ENCODE measurements at regions not wholly inside any gene's neighbourhood (a gene's known extent, or its start where the extent isn't known, plus 50 kb on each side); places are given as distances from the start of the nearest gene placed in this dataset.

GRCh38 chr14:82724316-82724715, 1190.7 kb upstream of the SEL1L start:
- no peak overlapping the region for H3K27ac ChIP-seq (ENCODE audit: low read length)
- H3K4me3 ChIP-seq (ENCODE audit: control insufficient read depth in 1 of 2, extremely low read depth in 1 of 2, low read length in 1 of 2) = no peak overlapping the region
- H3K4me3 Mint-ChIP-seq = no peak overlapping the region
- H3K9me3 ChIP-seq = no peaks in the 10 kb centered on the region
- ChIA-PET CTCF (no interaction called here), POLR2A (no interaction called here)
- no peaks in the 10 kb centered on the region for H3K27me3 Mint-ChIP-seq
- no peaks in the 10 kb centered on the region for H3K27me3 ChIP-seq (replicated peaks in 1 of 2; ENCODE audit: control insufficient read depth in 2 of 2, extremely low read depth in 1 of 2, insufficient read depth in 2 of 2, low read length in 1 of 2)
- H3K4me1 ChIP-seq (ENCODE audit: control insufficient read depth in 1 of 2, extremely low read depth in 1 of 2, insufficient read depth in 2 of 2, low read length in 2 of 2) = no peaks in the 10 kb centered on the region
- H3K4me1 Mint-ChIP-seq = no peaks in the 10 kb centered on the region
- ATAC-seq (replicated peaks in 1 of 4) = no peak
- no CpG with 5 or more reads among the region's 2 CpGs for WGBS (ENCODE audit: insufficient coverage)
- peaks cover 10 to 20% (median 13%) of the 10 kb centered on the region in 3 donors for H3K9me3 Mint-ChIP-seq
- DNase-seq = no peak
- no peaks in the 10 kb centered on the region for H3K36me3 ChIP-seq (ENCODE audit: control insufficient read depth in 2 of 2, extremely low read depth in 1 of 2, insufficient read depth in 1 of 2, low read length in 1 of 2)
- H3K36me3 Mint-ChIP-seq = no peaks in the 10 kb centered on the region
- H3K27ac Mint-ChIP-seq = no peak overlapping the region

- no peak for DNase-seq
- no peaks in the 10 kb centered on the region for H3K27me3 Mint-ChIP-seq
- no peak overlapping the region for H3K27ac Mint-ChIP-seq
- H3K4me3 Mint-ChIP-seq = no peak overlapping the region
- Histone ChIP-seq H3K4me3 (ENCODE audit: control insufficient read depth in 1 of 2, extremely low read depth in 1 of 2, low read length in 1 of 2) (no peak overlapping the region), H3K27me3 (replicated peaks in 1 of 2; ENCODE audit: control insufficient read depth in 2 of 2, extremely low read depth in 1 of 2, insufficient read depth in 2 of 2, low read length in 1 of 2) (no peaks in the 10 kb centered on the region), H3K4me1 (ENCODE audit: control insufficient read depth in 1 of 2, extremely low read depth in 1 of 2, insufficient read depth in 2 of 2, low read length in 2 of 2) (no peaks in the 10 kb centered on the region), H3K36me3 (ENCODE audit: control insufficient read depth in 2 of 2, extremely low read depth in 1 of 2, insufficient read depth in 1 of 2, low read length in 1 of 2) (no peaks in the 10 kb centered on the region), H3K27ac (ENCODE audit: low read length) (no peak overlapping the region), H3K9me3 (no peaks in the 10 kb centered on the region)
- no peaks in the 10 kb centered on the region for H3K4me1 Mint-ChIP-seq
- ATAC-seq (replicated peaks in 1 of 4) = no peak
- peaks cover 11 to 19% (median 13%) of the 10 kb centered on the region in 3 donors for H3K9me3 Mint-ChIP-seq
- POLR2A ChIA-PET = no interaction called here
- CTCF ChIA-PET = no interaction called here
- H3K36me3 Mint-ChIP-seq = no peaks in the 10 kb centered on the region
Observed at GRCh38 chr14:82725213-82725612, 1191.6 kb upstream of the SEL1L start.

GRCh38 chr14:82731526-82731925, 1197.9 kb upstream of the SEL1L start:
- Histone ChIP-seq H3K36me3 (ENCODE audit: control insufficient read depth in 2 of 2, extremely low read depth in 1 of 2, insufficient read depth in 1 of 2, low read length in 1 of 2) (no peaks in the 10 kb centered on the region), H3K9me3 (no peaks in the 10 kb centered on the region), H3K4me3 (ENCODE audit: control insufficient read depth in 1 of 2, extremely low read depth in 1 of 2, low read length in 1 of 2) (no peak overlapping the region), H3K4me1 (ENCODE audit: control insufficient read depth in 1 of 2, extremely low read depth in 1 of 2, insufficient read depth in 2 of 2, low read length in 2 of 2) (no peaks in the 10 kb centered on the region), H3K27me3 (replicated peaks in 1 of 2; ENCODE audit: control insufficient read depth in 2 of 2, extremely low read depth in 1 of 2, insufficient read depth in 2 of 2, low read length in 1 of 2) (no peaks in the 10 kb centered on the region), H3K27ac (ENCODE audit: low read length) (no peak overlapping the region)
- ChIA-PET CTCF (no interaction called here), POLR2A (no interaction called here)
- Mint-ChIP-seq H3K27me3 (no peaks in the 10 kb centered on the region), H3K4me1 (no peaks in the 10 kb centered on the region), H3K4me3 (no peak overlapping the region), H3K27ac (no peak overlapping the region), H3K36me3 (no peaks in the 10 kb centered on the region), H3K9me3 (peaks cover 9 to 36% (median 18%) of the 10 kb centered on the region in 3 donors)
- DNase-seq (no peak), ATAC-seq (replicated peaks in 1 of 4) (no peak)
- WGBS (ENCODE audit: insufficient coverage) = no CpG with 5 or more reads among the region's 4 CpGs

GRCh38 chr14:82740547-82740946, 1206.9 kb upstream of the SEL1L start:
- ChIA-PET POLR2A (no interaction called here), CTCF (no interaction called here)
- Mint-ChIP-seq H3K4me3 (no peak overlapping the region), H3K4me1 (no peaks in the 10 kb centered on the region), H3K27ac (no peak overlapping the region), H3K27me3 (no peaks in the 10 kb centered on the region), H3K9me3 (peaks cover 3 to 16% (median 16%) of the 10 kb centered on the region in 3 donors), H3K36me3 (no peaks in the 10 kb centered on the region)
- H3K9me3 ChIP-seq = no peaks in the 10 kb centered on the region
- no peak for DNase-seq
- ATAC-seq (replicated peaks in 1 of 4) = no peak
- no peak overlapping the region for H3K4me3 ChIP-seq (ENCODE audit: control insufficient read depth in 1 of 2, extremely low read depth in 1 of 2, low read length in 1 of 2)
- no peaks in the 10 kb centered on the region for H3K27me3 ChIP-seq (replicated peaks in 1 of 2; ENCODE audit: control insufficient read depth in 2 of 2, extremely low read depth in 1 of 2, insufficient read depth in 2 of 2, low read length in 1 of 2)
- no peaks in the 10 kb centered on the region for H3K36me3 ChIP-seq (ENCODE audit: control insufficient read depth in 2 of 2, extremely low read depth in 1 of 2, insufficient read depth in 1 of 2, low read length in 1 of 2)
- WGBS (ENCODE audit: insufficient coverage) = no CpG with 5 or more reads among the region's 4 CpGs
- no peak overlapping the region for H3K27ac ChIP-seq (ENCODE audit: low read length)
- H3K4me1 ChIP-seq (ENCODE audit: control insufficient read depth in 1 of 2, extremely low read depth in 1 of 2, insufficient read depth in 2 of 2, low read length in 2 of 2) = no peaks in the 10 kb centered on the region

- Histone ChIP-seq H3K36me3 (ENCODE audit: control insufficient read depth in 2 of 2, extremely low read depth in 1 of 2, insufficient read depth in 1 of 2, low read length in 1 of 2) (no peaks in the 10 kb centered on the region), H3K27me3 (replicated peaks in 1 of 2; ENCODE audit: control insufficient read depth in 2 of 2, extremely low read depth in 1 of 2, insufficient read depth in 2 of 2, low read length in 1 of 2) (no peaks in the 10 kb centered on the region), H3K4me1 (ENCODE audit: control insufficient read depth in 1 of 2, extremely low read depth in 1 of 2, insufficient read depth in 2 of 2, low read length in 2 of 2) (no peaks in the 10 kb centered on the region), H3K27ac (ENCODE audit: low read length) (no peak overlapping the region), H3K4me3 (ENCODE audit: control insufficient read depth in 1 of 2, extremely low read depth in 1 of 2, low read length in 1 of 2) (no peak overlapping the region), H3K9me3 (no peaks in the 10 kb centered on the region)
- Mint-ChIP-seq H3K36me3 (no peaks in the 10 kb centered on the region), H3K9me3 (peaks cover 12 to 30% (median 21%) of the 10 kb centered on the region in 3 donors), H3K27ac (no peak overlapping the region), H3K27me3 (no peaks in the 10 kb centered on the region), H3K4me1 (no peaks in the 10 kb centered on the region), H3K4me3 (no peak overlapping the region)
- DNase-seq (no peak), ATAC-seq (replicated peaks in 1 of 4) (no peak)
- ChIA-PET CTCF (interaction anchor here in 1 of 2 donors (0.6 kb wide), 1 partner anchor 109 kb away, joined by 3 read pairs; no protein-coding TSS in a partner anchor), POLR2A (no interaction called here)
- WGBS (ENCODE audit: insufficient coverage) = no CpG with 5 or more reads among the region's 3 CpGs
Observed at GRCh38 chr14:82755476-82755875, 1221.8 kb upstream of the SEL1L start.

- H3K27me3 ChIP-seq (replicated peaks in 1 of 2; ENCODE audit: control insufficient read depth in 2 of 2, extremely low read depth in 1 of 2, insufficient read depth in 2 of 2, low read length in 1 of 2) = no peaks in the 10 kb centered on the region
- Mint-ChIP-seq H3K4me3 (no peak overlapping the region), H3K9me3 (peaks cover 10 to 31% (median 21%) of the 10 kb centered on the region in 3 donors), H3K4me1 (no peaks in the 10 kb centered on the region), H3K27me3 (no peaks in the 10 kb centered on the region), H3K27ac (no peak overlapping the region), H3K36me3 (no peaks in the 10 kb centered on the region)
- CTCF ChIA-PET = no interaction called here
- no peaks in the 10 kb centered on the region for H3K9me3 ChIP-seq
- no CpG with 5 or more reads among the region's 1 CpG for whole genome bisulfite sequencing (ENCODE audit: insufficient coverage)
- no peak overlapping the region for H3K4me3 ChIP-seq (ENCODE audit: control insufficient read depth in 1 of 2, extremely low read depth in 1 of 2, low read length in 1 of 2)
- POLR2A ChIA-PET = no interaction called here
- no peak overlapping the region for H3K27ac ChIP-seq (ENCODE audit: low read length)
- no peaks in the 10 kb centered on the region for H3K4me1 ChIP-seq (ENCODE audit: control insufficient read depth in 1 of 2, extremely low read depth in 1 of 2, insufficient read depth in 2 of 2, low read length in 2 of 2)
- no peak for DNase-seq
- no peaks in the 10 kb centered on the region for H3K36me3 ChIP-seq (ENCODE audit: control insufficient read depth in 2 of 2, extremely low read depth in 1 of 2, insufficient read depth in 1 of 2, low read length in 1 of 2)
- ATAC-seq (replicated peaks in 1 of 4) = no peak
Observed at GRCh38 chr14:82755923-82756322, 1222.3 kb upstream of the SEL1L start.

- no peaks in the 10 kb centered on the region for H3K36me3 ChIP-seq (ENCODE audit: control insufficient read depth in 2 of 2, extremely low read depth in 1 of 2, insufficient read depth in 1 of 2, low read length in 1 of 2)
- ChIA-PET POLR2A (no interaction called here), CTCF (no interaction called here)
- H3K27ac Mint-ChIP-seq = no peak overlapping the region
- H3K4me1 ChIP-seq (ENCODE audit: control insufficient read depth in 1 of 2, extremely low read depth in 1 of 2, insufficient read depth in 2 of 2, low read length in 2 of 2) = no peaks in the 10 kb centered on the region
- H3K4me3 Mint-ChIP-seq = no peak overlapping the region
- no peaks in the 10 kb centered on the region for H3K27me3 Mint-ChIP-seq
- H3K36me3 Mint-ChIP-seq = no peaks in the 10 kb centered on the region
- H3K4me1 Mint-ChIP-seq = no peaks in the 10 kb centered on the region
- H3K27me3 ChIP-seq (replicated peaks in 1 of 2; ENCODE audit: control insufficient read depth in 2 of 2, extremely low read depth in 1 of 2, insufficient read depth in 2 of 2, low read length in 1 of 2) = no peaks in the 10 kb centered on the region
- no peaks in the 10 kb centered on the region for H3K9me3 ChIP-seq
- ATAC-seq (replicated peaks in 1 of 4) (no peak), DNase-seq (no peak)
- H3K9me3 Mint-ChIP-seq = peaks cover 10 to 27% (median 18%) of the 10 kb centered on the region in 3 donors
- H3K27ac ChIP-seq (ENCODE audit: low read length) = no peak overlapping the region
- no peak overlapping the region for H3K4me3 ChIP-seq (ENCODE audit: control insufficient read depth in 1 of 2, extremely low read depth in 1 of 2, low read length in 1 of 2)
- no CpG with 5 or more reads among the region's 2 CpGs for WGBS (ENCODE audit: insufficient coverage)
Observed at GRCh38 chr14:82757776-82758175, 1224.1 kb upstream of the SEL1L start.
